ENCODE measurements at regions not wholly inside any gene's neighbourhood (a gene's known extent, or its start where the extent isn't known, plus 50 kb on each side); places are given as distances from the start of the nearest gene placed in this dataset.

GRCh38 chr13:40315416-40316064 lies 350.9 kb downstream of the FOXO1 start:
- TF ChIP-seq, protein P1, sequence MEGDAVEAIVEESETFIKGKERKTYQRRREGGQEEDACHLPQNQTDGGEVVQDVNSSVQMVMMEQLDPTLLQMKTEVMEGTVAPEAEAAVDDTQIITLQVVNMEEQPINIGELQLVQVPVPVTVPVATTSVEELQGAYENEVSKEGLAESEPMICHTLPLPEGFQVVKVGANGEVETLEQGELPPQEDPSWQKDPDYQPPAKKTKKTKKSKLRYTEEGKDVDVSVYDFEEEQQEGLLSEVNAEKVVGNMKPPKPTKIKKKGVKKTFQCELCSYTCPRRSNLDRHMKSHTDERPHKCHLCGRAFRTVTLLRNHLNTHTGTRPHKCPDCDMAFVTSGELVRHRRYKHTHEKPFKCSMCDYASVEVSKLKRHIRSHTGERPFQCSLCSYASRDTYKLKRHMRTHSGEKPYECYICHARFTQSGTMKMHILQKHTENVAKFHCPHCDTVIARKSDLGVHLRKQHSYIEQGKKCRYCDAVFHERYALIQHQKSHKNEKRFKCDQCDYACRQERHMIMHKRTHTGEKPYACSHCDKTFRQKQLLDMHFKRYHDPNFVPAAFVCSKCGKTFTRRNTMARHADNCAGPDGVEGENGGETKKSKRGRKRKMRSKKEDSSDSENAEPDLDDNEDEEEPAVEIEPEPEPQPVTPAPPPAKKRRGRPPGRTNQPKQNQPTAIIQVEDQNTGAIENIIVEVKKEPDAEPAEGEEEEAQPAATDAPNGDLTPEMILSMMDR (IDR thresholded peaks at IDR 0.05): no peak
- no peak for TF ChIP-seq EZH2 (IDR thresholded peaks at IDR 0.05)
- no peak for TF ChIP-seq EZH2phosphoT487 (IDR thresholded peaks at IDR 0.05)
